OCI-LY7 (cell line): ENCODE measurements at regions not wholly inside any gene's neighbourhood (a gene's known extent, or its start where the extent isn't known, plus 50 kb on each side); places are given as distances from the start of the nearest gene placed in this dataset.

Source experiments
- BruUV-seq: library from RNA; stranded (reverse); fragments of 400-500 nt; replicated peaks from 2 replicates; lab custom pipeline; 2021; lab: Mats Ljungman, UMichigan
- CTCF ChIA-PET: fragments of 300-600 bp; sonication (Branson Sonifier 250); formaldehyde crosslinking; loops from one replicate; lab custom pipeline; 2022; ENCODE audit warnings: antibody characterized with exemption; ENCODE audit not compliant: unreplicated experiment; lab: Charles Lee
- POLR2A ChIA-PET: fragments of 300-600 bp; sonication (Branson Sonifier 250); formaldehyde crosslinking; loops from one replicate; lab custom pipeline; 2022; ENCODE audit warnings: antibody characterized with exemption; lab: Charles Lee
- DNase-seq: peaks from one replicate; pipeline ENCODE4 v3.0.0-alpha.2; 2015; ENCODE audit warnings: low spot score
- H2AFZ ChIP-seq: fragments of 200-600 bp; sonication (generic), shearing (Covaris generic); 2 replicates; pipeline ENCODE4 v1.6.1; 2014; ENCODE audit warnings: mild to moderate bottlenecking, antibody characterized with exemption, low read length, moderate library complexity
- H3K27ac ChIP-seq: fragments of 200-600 bp; sonication (generic); 2 replicates; pipeline ENCODE4 v1.5.1; 2014; ENCODE audit warnings: mixed run types, low read depth, mild to moderate bottlenecking, moderate library complexity, low read length, inconsistent platforms; ENCODE audit not compliant: poor library complexity, severe bottlenecking
- H3K36me3 ChIP-seq: fragments of 200-600 bp; sonication (generic); 2 replicates; pipeline ENCODE4 v1.6.1; 2014; ENCODE audit warnings: mild to moderate bottlenecking, antibody characterized with exemption, low read length, moderate library complexity, mixed read lengths; ENCODE audit not compliant: insufficient read depth
- H3K4me1 ChIP-seq: fragments of 200-600 bp; sonication (generic); 2 replicates; pipeline ENCODE4 v1.5.1; 2014; ENCODE audit warnings: mild to moderate bottlenecking, low read length; ENCODE audit not compliant: insufficient read depth, poor library complexity, severe bottlenecking
- H3K4me2 ChIP-seq: fragments of 200-600 bp; sonication (generic); 2 replicates; pipeline ENCODE4 v1.6.1; 2014; ENCODE audit warnings: mild to moderate bottlenecking, low read length
- H3K4me3 ChIP-seq: fragments of 200-600 bp; sonication (generic); 2 replicates; pipeline ENCODE4 v1.5.1; 2014; ENCODE audit warnings: mild to moderate bottlenecking, low read depth, low read length; ENCODE audit not compliant: poor library complexity, severe bottlenecking
- H3K79me2 ChIP-seq: fragments of 200-600 bp; sonication (generic); 2 replicates; pipeline ENCODE4 v1.6.1; 2016; ENCODE audit warnings: low read depth, mild to moderate bottlenecking, low read length, moderate library complexity, mixed read lengths; ENCODE audit not compliant: insufficient read depth
- H3K9me2 ChIP-seq: fragments of 200-600 bp; sonication (generic); 2 replicates; pipeline ENCODE4 v1.6.1; 2016; ENCODE audit warnings: mild to moderate bottlenecking, low read length, mixed read lengths; ENCODE audit not compliant: insufficient read depth
- H3K9me3 ChIP-seq: fragments of 200-600 bp; sonication (generic); 2 replicates; pipeline ENCODE4 v1.6.1; 2014; ENCODE audit warnings: mild to moderate bottlenecking, mixed run types, low read length, mixed read lengths
- H4K20me1 ChIP-seq: fragments of 200-600 bp; sonication (generic); 2 replicates; pipeline ENCODE4 v1.6.1; 2014; ENCODE audit warnings: mild to moderate bottlenecking, antibody characterized with exemption, low read length, moderate library complexity, mixed read lengths; ENCODE audit not compliant: insufficient read depth
- CTCF ChIP-seq: fragments of 200-600 bp; sonication (generic); conservative IDR thresholded peaks from 2 replicates; pipeline ENCODE4 v1.5.1; 2014; ENCODE audit warnings: mild to moderate bottlenecking, antibody characterized with exemption, low read length, moderate library complexity, mixed read lengths
- EZH2phosphoT487 ChIP-seq: fragments of 200-600 bp; sonication (generic); IDR thresholded peaks from 2 replicates; pipeline ENCODE4 v1.6.1; 2018; ENCODE audit warnings: low read depth, borderline replicate concordance, mild to moderate bottlenecking, mixed run types, antibody characterized with exemption, low read length, moderate library complexity, mixed read lengths
- intact Hi-C: fragments of 100-400 bp; cut with micrococcal nuclease; formaldehyde crosslinking; loops from one replicate; pipeline ENCODE4 v1.10.0; 2022; ENCODE audit not compliant: unreplicated experiment

- H3K4me3 ChIP-seq: no peak overlapping the region
- no peak overlapping the region for H3K27ac ChIP-seq
- H3K9me3 ChIP-seq: no peaks in the 10 kb centered on the region
- ChIA-PET CTCF (no interaction called here), POLR2A (interaction anchor here (0.6 kb wide), 1 partner anchor 276 kb away, joined by 3 read pairs; no protein-coding TSS in a partner anchor)
- DNase-seq: no peak
- H2AFZ ChIP-seq: no peak overlapping the region
- intact Hi-C loops: no loop called here
- H4K20me1 ChIP-seq: no peaks in the 10 kb centered on the region
- H3K9me2 ChIP-seq: no peaks in the 10 kb centered on the region
- no peaks in the 10 kb centered on the region for H3K36me3 ChIP-seq
- H3K4me2 ChIP-seq: no peak overlapping the region
- TF ChIP-seq CTCF: no peak
- TF ChIP-seq EZH2phosphoT487: no peak
- H3K79me2 ChIP-seq: no peaks in the 10 kb centered on the region
- no peaks in the 10 kb centered on the region for H3K4me1 ChIP-seq
- no TSS peak for BruUV-seq
Observed at GRCh38 chr3:117903226-117903625, 1131.4 kb downstream of the IGSF11 start.

GRCh38 chr3:117910820-117911521, 1123.7 kb downstream of the IGSF11 start:
- H3K79me2 ChIP-seq: no peaks in the 10 kb centered on the region
- no peaks in the 10 kb centered on the region for H4K20me1 ChIP-seq
- BruUV-seq: no TSS peak
- no peak overlapping the region for H3K27ac ChIP-seq
- ChIA-PET CTCF (no interaction called here), POLR2A (no interaction called here)
- no peak for DNase-seq
- no peaks in the 10 kb centered on the region for H3K9me3 ChIP-seq
- TF ChIP-seq CTCF: no peak
- TF ChIP-seq EZH2phosphoT487: no peak
- H2AFZ ChIP-seq: no peak overlapping the region
- no peaks in the 10 kb centered on the region for H3K9me2 ChIP-seq
- H3K4me1 ChIP-seq: no peaks in the 10 kb centered on the region
- intact Hi-C loops: no loop called here
- H3K36me3 ChIP-seq: no peaks in the 10 kb centered on the region
- no peak overlapping the region for H3K4me2 ChIP-seq
- H3K4me3 ChIP-seq: no peak overlapping the region

- H3K4me3 ChIP-seq: no peak overlapping the region
- no peak overlapping the region for H2AFZ ChIP-seq
- no peak for DNase-seq
- H3K4me2 ChIP-seq: no peak overlapping the region
- POLR2A ChIA-PET: no interaction called here
- H3K9me2 ChIP-seq: no peaks in the 10 kb centered on the region
- no peaks in the 10 kb centered on the region for H3K9me3 ChIP-seq
- H3K27ac ChIP-seq: no peak overlapping the region
- no peaks in the 10 kb centered on the region for H3K36me3 ChIP-seq
- TF ChIP-seq EZH2phosphoT487: no peak
- no peak for TF ChIP-seq CTCF
- BruUV-seq: no TSS peak
- intact Hi-C loops: no loop called here
- H3K4me1 ChIP-seq: no peaks in the 10 kb centered on the region
- H3K79me2 ChIP-seq: no peaks in the 10 kb centered on the region
- no peaks in the 10 kb centered on the region for H4K20me1 ChIP-seq
- CTCF ChIA-PET: no interaction called here
Observed at GRCh38 chr3:117912352-117912751, 1122.3 kb downstream of the IGSF11 start.
